Calu3 (cell line): ENCODE measurements at regions not wholly inside any gene's neighbourhood (a gene's known extent, or its start where the extent isn't known, plus 50 kb on each side); places are given as distances from the start of the nearest gene placed in this dataset.

Experiments used
- BruUV-seq: library from RNA; stranded (reverse); fragments of 400-500 nt; replicated peaks from 2 replicates; lab custom pipeline; 2021; lab: Mats Ljungman, UMichigan
- CTCF ChIA-PET: fragments of 300-600 bp; sonication (Branson Sonifier 250); formaldehyde crosslinking; loops from one replicate; lab custom pipeline; 2022; ENCODE audit warnings: antibody characterized with exemption; lab: Charles Lee
- DNase-seq: peaks from one replicate; pipeline ENCODE4 v3.0.0; 2022
- H3K27ac Mint-ChIP-seq: one replicate; pipeline ENCODE4 v1.8.0; 2022; ENCODE audit warnings: mixed read lengths; ENCODE audit not compliant: unreplicated experiment
- H3K27me3 Mint-ChIP-seq: one replicate; pipeline ENCODE4 v1.8.0; 2022; ENCODE audit warnings: mixed read lengths; ENCODE audit not compliant: unreplicated experiment
- H3K36me3 Mint-ChIP-seq: one replicate; pipeline ENCODE4 v1.8.0; 2022; ENCODE audit warnings: mild to moderate bottlenecking, moderate library complexity, mixed read lengths; ENCODE audit not compliant: insufficient read depth, unreplicated experiment
- H3K4me1 Mint-ChIP-seq: one replicate; pipeline ENCODE4 v1.8.0; 2022; ENCODE audit warnings: mild to moderate bottlenecking, low read depth, mixed read lengths; ENCODE audit not compliant: unreplicated experiment
- H3K4me3 Mint-ChIP-seq: one replicate; pipeline ENCODE4 v1.8.0; 2022; ENCODE audit warnings: mild to moderate bottlenecking, low read depth, moderate library complexity, mixed read lengths; ENCODE audit not compliant: unreplicated experiment
- H3K9me3 Mint-ChIP-seq: one replicate; pipeline ENCODE4 v1.8.0; 2022; ENCODE audit warnings: low read depth, mixed read lengths; ENCODE audit not compliant: unreplicated experiment
- intact Hi-C: fragments of 100-400 bp; cut with micrococcal nuclease; formaldehyde crosslinking; loops from one replicate; pipeline ENCODE4 v1.10.0; 2022; ENCODE audit not compliant: unreplicated experiment
- TF ChIP-seq, protein P1 (sequence below): fragments of 200-600 bp; IDR thresholded peaks from one replicate; pipeline ENCODE4 v1.8.0; 2022; ENCODE audit warnings: antibody characterized with exemption; ENCODE audit not compliant: unreplicated experiment

DNA sequence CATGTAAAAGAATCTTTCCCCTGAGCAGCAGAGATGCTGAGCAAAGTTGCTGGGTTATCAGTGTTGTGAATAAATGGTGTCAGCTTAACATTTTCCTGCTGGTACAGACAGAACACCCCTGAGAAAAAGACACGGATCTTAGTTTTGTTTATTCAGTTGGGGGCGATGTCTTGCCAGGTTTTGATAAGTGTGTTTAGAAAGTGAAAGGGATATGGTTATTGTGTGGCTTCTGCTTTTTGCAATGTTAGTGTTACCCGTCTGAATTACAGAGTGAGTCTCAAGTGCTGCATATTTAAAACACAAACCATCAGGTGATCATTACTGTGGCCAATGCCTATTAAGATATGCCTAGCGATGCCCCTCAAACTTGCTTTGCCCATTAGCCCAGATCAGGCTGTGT, 864.6 kb upstream of the SEL1L start:
- DNase-seq, result no peak
- no TSS peak for BruUV-seq
- no peak overlapping the region for H3K27ac Mint-ChIP-seq

DNA sequence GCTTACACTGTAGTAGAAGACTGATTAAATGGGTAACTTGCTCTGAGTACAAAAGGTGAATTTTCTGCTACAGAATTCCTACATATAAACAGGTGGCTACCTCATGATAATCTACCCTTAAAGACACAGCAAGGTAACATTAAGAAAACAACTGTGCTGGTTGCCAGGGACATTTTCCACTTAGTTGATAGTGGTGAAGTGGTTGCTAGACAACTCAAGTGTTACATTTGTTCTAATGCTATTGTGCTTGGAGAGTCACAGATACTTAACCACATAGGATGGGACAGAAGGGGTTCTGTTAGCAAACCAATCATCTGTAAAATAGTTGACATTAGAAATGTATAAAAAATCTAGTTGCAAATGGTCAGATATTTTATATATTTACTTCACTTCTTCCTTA, 870.3 kb upstream of the SEL1L start:
- H3K36me3 Mint-ChIP-seq, result no peaks in the 10 kb centered on the region
- TF ChIP-seq, protein P1, sequence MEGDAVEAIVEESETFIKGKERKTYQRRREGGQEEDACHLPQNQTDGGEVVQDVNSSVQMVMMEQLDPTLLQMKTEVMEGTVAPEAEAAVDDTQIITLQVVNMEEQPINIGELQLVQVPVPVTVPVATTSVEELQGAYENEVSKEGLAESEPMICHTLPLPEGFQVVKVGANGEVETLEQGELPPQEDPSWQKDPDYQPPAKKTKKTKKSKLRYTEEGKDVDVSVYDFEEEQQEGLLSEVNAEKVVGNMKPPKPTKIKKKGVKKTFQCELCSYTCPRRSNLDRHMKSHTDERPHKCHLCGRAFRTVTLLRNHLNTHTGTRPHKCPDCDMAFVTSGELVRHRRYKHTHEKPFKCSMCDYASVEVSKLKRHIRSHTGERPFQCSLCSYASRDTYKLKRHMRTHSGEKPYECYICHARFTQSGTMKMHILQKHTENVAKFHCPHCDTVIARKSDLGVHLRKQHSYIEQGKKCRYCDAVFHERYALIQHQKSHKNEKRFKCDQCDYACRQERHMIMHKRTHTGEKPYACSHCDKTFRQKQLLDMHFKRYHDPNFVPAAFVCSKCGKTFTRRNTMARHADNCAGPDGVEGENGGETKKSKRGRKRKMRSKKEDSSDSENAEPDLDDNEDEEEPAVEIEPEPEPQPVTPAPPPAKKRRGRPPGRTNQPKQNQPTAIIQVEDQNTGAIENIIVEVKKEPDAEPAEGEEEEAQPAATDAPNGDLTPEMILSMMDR, result no peak
- BruUV-seq, result no TSS peak
- H3K27me3 Mint-ChIP-seq, result no peaks in the 10 kb centered on the region
- no peak overlapping the region for H3K4me3 Mint-ChIP-seq
- no peak overlapping the region for H3K27ac Mint-ChIP-seq
- CTCF ChIA-PET, result no interaction called here
- peaks cover 7% of the 10 kb centered on the region for H3K9me3 Mint-ChIP-seq
- no peaks in the 10 kb centered on the region for H3K4me1 Mint-ChIP-seq
- intact Hi-C loops, result no loop called here
- DNase-seq, result no peak

More for the DNA sequence above, 864.6 kb upstream of the SEL1L start:
- no peaks in the 10 kb centered on the region for H3K27me3 Mint-ChIP-seq
- TF ChIP-seq, protein P1, result no peak
- H3K4me3 Mint-ChIP-seq, result no peak overlapping the region
- H3K4me1 Mint-ChIP-seq, result no peaks in the 10 kb centered on the region
- H3K9me3 Mint-ChIP-seq, result peaks cover 3% of the 10 kb centered on the region
- CTCF ChIA-PET, result interaction anchor here (0.7 kb wide), 1 partner anchor 1866 kb away, joined by 3 read pairs; no protein-coding TSS in a partner anchor
- no peaks in the 10 kb centered on the region for H3K36me3 Mint-ChIP-seq
- intact Hi-C loops, result no loop called here

DNA sequence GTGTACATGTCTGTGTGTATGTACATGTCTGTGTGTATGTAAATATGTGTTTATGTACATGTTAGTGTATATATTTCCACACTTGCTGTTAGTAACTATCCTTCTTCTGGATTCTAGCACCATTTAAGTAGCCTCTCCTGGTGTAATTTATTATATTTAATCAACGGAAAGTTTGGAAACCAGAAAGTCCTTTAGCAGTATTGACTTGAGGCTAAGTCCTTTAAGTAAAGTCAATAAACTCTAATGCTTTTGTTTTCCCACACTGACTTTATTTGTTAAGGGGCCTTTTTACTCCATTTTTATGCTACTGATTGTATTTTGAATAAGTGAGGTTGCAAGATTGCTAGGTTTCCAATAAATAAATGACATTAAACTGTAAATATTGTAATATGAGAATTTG, 876.4 kb upstream of the SEL1L start:
- H3K9me3 Mint-ChIP-seq, result peaks cover 7% of the 10 kb centered on the region
- H3K36me3 Mint-ChIP-seq, result no peaks in the 10 kb centered on the region
- CTCF ChIA-PET, result no interaction called here
- BruUV-seq, result no TSS peak
- no peak overlapping the region for H3K4me3 Mint-ChIP-seq
- no peaks in the 10 kb centered on the region for H3K4me1 Mint-ChIP-seq
- intact Hi-C loops, result no loop called here
- DNase-seq, result no peak
- no peaks in the 10 kb centered on the region for H3K27me3 Mint-ChIP-seq
- TF ChIP-seq, protein P1, result no peak
- no peak overlapping the region for H3K27ac Mint-ChIP-seq

DNA sequence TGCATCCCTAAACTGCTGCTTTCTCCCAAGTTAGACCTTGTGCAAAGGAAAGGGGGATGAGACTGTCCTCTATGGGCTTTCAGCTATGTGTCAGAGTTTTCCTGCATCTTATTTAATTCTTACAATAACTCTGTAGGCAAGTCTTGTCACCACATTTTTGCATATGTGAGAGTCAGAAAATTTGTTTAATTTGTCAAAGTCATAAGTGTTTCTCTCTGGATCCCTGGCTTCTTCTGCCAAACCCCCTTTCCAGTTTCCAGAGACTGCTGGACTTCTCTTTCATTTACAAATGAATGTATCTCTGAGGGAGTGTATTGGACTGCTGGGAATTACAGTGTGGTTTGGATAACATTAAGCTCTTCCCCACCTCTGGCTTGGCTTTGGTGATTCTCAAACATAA, 877.6 kb upstream of the SEL1L start:
- DNase-seq, result no peak
- Mint-ChIP-seq H3K27me3 (no peaks in the 10 kb centered on the region), H3K36me3 (no peaks in the 10 kb centered on the region), H3K4me3 (no peak overlapping the region), H3K9me3 (peaks cover 3% of the 10 kb centered on the region), H3K4me1 (no peaks in the 10 kb centered on the region), H3K27ac (no peak overlapping the region)
- BruUV-seq, result no TSS peak
- CTCF ChIA-PET, result no interaction called here
- TF ChIP-seq, protein P1, result no peak
- intact Hi-C loops, result no loop called here
